ENCODE measurements at regions not wholly inside any gene's neighbourhood (a gene's known extent, or its start where the extent isn't known, plus 50 kb on each side); places are given as distances from the start of the nearest gene placed in this dataset.
A peak's percentile ranks its signal among the peaks of the same experiment; 100 is the strongest.
"Not testable (repeated sequence)": the region's sequence is repeated elsewhere in the genome, so short reads cannot be mapped to it uniquely, and the experiment has no call there.

GRCh38 chr17:77072670-77073069, 68.1 kb upstream of the SEC14L1 start:
- intact Hi-C loops (cut with DNase I, micrococcal nuclease), result no loop called here
- ATAC-seq (no peak), DNase-seq (no peak)

- DNase-seq (no peak), ATAC-seq (no peak)
- intact Hi-C loops (cut with DNase I, micrococcal nuclease), result no loop called here
Observed at GRCh38 chr17:77074681-77075080, 66.1 kb upstream of the SEC14L1 start.

GRCh38 chr17:77076124-77076830, 64.5 kb upstream of the SEC14L1 start:
- DNase-seq (no peak), ATAC-seq (no peak)
- intact Hi-C loops (cut with DNase I, micrococcal nuclease), result no loop called here

DNA sequence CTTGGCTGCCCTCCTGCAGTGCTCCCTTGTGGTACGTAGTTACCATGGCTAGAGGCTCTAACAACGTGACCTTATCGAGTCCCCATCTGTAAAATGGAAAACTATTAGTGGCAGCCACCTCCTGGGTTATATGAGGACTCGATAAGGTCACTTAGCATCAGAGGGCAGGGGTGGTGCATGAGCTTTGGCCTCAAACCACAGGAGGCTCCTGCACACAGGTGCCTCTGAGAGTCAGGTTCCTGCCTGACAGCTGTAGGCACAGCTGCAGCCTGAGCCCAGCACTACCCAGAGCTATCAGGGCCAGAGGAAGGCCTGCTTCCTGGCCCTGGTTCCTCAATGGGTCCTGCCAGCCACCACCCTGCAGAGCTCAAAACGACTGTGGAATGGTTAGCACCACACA, 57.2 kb upstream of the SEC14L1 start:
- intact Hi-C loops (cut with DNase I, micrococcal nuclease), result loop anchor here (10.0 kb wide), 2 partner anchors 161 to 411 kb away; no protein-coding TSS in a partner anchor
- ATAC-seq, result no peak
- DNase-seq, result no peak

DNA sequence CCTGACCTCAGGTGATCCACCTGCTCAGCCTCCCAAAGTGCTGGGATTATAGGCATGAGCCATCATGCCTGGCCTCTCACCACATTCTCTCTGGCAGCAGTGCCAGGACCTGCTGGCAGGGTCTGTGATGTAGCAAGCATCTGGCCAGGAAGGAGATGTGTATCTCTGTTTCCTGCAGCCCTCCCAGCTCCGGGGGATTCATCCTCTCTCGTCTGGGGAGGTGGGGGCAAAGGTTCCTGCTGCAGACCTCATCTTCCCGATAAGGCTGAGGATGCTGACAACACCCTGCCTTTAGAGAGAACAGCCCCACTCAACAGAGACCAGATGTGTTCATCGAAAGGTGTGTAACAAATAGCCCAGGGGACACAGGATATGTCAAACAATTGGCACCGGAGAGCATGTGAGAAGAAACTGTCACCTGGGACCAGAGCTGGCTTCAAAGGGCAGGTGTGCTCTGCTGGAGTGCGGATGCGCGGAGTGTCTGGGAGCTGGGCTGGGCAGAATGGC, 54.8 kb upstream of the SEC14L1 start:
- DNase-seq (no peak), ATAC-seq (no peak)
- intact Hi-C loops (cut with DNase I, micrococcal nuclease), result loop anchor here (5.0 to 10.0 kb wide), 3 partner anchors 159 to 409 kb away; no protein-coding TSS in a partner anchor

GRCh38 chr17:77086433-77087010, 54.2 kb upstream of the SEC14L1 start:
- ATAC-seq, result peak; percentile 68
- intact Hi-C loops (cut with DNase I, micrococcal nuclease), result loop anchor here (5.0 to 10.0 kb wide), 3 partner anchors 158 to 408 kb away; no protein-coding TSS in a partner anchor
- DNase-seq, result peak; percentile 83 to 96

DNA sequence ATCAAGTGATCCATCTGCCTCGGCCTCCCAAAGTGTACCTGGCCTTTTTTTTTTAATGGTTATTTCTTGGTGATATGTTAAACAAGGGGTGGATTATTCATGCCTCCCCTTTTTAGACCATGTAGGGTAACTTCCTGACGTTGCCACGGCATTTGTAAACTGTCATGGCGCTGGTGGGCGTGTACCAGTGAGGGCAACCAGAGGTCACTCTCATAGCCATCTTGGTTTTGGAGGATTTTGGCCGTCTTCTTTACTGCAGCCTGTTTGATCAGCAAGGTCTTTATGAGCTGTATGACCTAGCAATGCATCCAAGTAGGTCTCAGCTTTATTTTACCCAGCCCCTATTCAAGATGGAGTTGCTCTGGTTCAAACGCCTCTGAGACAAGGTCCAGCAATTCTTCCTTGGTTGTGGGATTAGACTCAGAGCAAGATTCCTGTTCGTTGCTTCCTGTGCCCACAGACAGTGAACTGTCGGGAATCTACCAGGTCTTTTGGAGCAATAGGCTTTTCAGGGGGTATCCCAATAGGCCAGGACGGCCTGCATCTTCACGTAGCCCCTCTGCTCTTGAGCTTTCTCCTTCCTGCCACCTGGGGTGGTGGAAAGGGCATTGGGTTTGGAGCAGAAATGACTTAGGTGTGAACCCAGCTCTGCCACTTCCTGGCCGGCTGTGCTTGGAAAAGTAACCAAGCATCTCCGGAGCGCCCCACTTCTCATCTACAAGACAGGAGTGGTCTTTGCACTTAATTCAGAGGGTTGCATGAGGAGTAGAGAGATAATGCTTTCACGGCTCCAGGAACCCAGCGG, 52.9 kb upstream of the SEC14L1 start:
- intact Hi-C loops (cut with DNase I, micrococcal nuclease), result loop anchor here (5.0 to 10.0 kb wide), 3 partner anchors 157 to 407 kb away; no protein-coding TSS in a partner anchor
- ATAC-seq, result no peak
- DNase-seq, result no peak

DNA sequence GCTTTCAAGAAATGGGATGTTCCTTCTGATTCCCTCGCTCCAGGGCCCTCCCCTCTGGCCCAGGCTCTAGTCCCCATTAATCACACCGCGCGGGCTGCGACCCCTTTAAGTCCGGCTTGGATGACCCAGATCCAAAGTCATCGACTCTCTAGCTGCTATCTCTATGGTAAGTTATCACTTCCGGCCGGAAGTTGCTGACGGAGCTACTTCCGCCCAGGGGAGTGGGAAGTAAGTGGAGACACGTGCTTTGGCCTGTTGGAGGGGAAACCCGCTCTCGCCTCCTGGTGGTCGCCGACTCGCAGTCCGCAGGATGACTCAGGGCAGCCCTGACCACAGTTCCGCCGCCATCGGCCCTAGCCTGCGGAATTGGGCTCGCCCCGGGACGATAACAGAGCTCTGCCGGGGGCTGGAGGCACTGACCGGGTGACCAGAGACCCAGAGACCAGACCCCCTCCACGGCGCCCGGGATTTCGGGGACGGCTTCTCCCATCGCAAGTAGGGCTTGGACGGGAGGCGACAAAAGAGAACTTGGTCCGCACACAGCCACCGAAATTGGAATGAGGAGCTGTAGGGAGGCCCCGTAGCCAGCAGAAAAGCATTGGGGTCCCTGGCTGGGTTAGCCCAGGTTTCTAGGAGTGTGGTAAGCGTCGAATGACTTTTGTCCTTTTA, 52.2 kb upstream of the SEC14L1 start:
- intact Hi-C loops (cut with DNase I, micrococcal nuclease), result loop anchor here (5.0 to 10.0 kb wide), 3 partner anchors 156 to 406 kb away; no protein-coding TSS in a partner anchor
- peak; percentile 92 to 94 for DNase-seq
- ATAC-seq, result peak; percentile 95

DNA sequence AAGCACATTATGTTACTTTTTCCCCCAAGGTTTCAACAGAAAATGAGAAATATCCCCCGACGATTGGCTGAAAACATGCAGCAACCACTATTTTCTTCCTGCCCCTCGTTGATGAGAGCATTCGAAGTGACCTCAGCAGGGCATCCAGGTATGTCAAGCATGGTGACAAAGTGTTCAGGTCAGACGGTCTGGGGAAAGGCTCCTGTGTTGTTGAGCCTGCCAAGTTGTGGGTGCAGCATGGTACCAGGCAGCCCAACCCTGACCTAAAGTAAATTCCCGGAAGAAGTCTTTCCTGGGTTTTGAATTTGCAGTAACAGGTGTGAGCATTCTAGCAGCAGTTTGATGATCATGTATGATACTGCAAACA, 51.7 kb upstream of the SEC14L1 start:
- DNase-seq (no peak), ATAC-seq (peak; percentile 53)
- intact Hi-C loops (cut with DNase I, micrococcal nuclease), result loop anchor here (5.0 to 10.0 kb wide), 3 partner anchors 156 to 406 kb away; no protein-coding TSS in a partner anchor

- DNase-seq, ATAC-seq: not testable (repeated sequence)
- intact Hi-C loops (cut with DNase I, micrococcal nuclease), result loop anchor here (5.0 to 10.0 kb wide), 4 partner anchors 55 to 405 kb away; partner anchors contain the start of gene SEC14L1 (in 1 of the 2)
Observed at GRCh38 chr17:77089949-77090348, 50.8 kb upstream of the SEC14L1 start.

- ATAC-seq, result no peak
- intact Hi-C loops (cut with DNase I, micrococcal nuclease), result loop anchor here in 1 of 2 donors (10.0 kb wide), 1 partner anchor 54 kb away; the partner anchor contains the start of gene SEC14L1
- no peak for DNase-seq
Observed at GRCh38 chr17:77090476-77090875, 50.3 kb upstream of the SEC14L1 start.

Small RNA genes in the stretch of these regions (microRNA-seq; reads per million reads assigned to microRNA genes)
- gene MIR6516, result 23.1 to 32.5 reads per million in 2 donors

Measured in left colon (tissue), 2 donors.